ENCODE measurements at regions not wholly inside any gene's neighbourhood (a gene's known extent, or its start where the extent isn't known, plus 50 kb on each side); places are given as distances from the start of the nearest gene placed in this dataset.
A peak's percentile ranks its signal among the peaks of the same experiment; 100 is the strongest.

DNA sequence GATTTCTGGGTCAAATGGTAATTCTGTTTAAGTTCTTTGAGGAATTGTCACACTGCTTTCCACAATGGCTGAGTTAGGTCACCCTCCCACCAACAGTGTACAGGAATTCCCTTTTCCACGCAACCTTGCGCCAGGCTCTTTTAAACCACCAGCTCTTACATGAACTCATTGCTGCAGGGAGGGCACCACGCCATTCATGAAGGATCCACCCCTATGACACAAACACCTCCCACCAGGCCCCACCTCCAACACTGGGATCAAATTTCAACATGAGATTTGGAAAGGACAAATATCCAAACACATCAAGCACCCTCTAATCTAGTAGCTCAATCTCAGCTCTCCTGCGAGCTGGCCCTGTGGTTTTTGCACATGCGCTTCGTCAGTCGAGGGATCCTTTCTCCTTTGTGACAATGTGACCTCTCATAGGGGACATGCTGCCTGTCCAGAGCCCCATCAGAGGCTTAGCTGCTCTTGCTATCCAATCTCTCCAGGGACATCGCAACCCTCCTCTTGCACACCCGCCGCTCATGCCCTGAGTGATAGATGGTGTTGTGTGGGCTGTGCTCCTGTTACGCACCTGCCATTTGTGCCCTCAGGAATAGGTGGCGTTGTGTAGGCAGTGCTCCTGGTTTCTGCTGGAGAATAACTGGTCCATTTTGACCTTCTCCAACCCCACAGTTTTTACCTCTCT, 328.0 kb downstream of the UQCRFS1 start:
- DNase-seq (ENCODE audit: low read depth in 2 of 2), result no peak

- DNase-seq (ENCODE audit: low read depth in 2 of 2), result no peak
Observed at GRCh38 chr19:28883241-28883693, 329.7 kb downstream of the UQCRFS1 start.

GRCh38 chr19:28882818-28883217, 330.1 kb downstream of the UQCRFS1 start:
- DNase-seq (ENCODE audit: low read depth in 2 of 2), result no peak

DNA sequence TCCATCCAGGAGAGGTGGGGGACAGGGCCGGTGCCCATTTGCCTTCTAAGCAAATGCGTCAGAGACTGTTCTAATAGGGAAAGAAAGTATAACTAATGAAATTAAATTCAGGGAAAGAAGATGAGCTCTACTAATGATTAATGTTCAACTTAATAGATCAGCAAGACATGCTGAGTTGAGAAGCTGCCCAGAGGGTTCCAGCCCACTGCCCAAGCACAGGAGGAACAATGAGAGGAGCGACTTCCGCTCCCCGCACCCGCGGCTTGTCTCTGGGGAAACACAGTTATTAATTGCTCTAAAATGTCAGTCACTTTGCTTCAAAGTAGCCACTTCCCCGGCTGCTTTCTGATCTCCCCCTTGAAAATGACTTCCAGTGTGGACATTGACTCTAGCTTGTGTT, 331.3 kb downstream of the UQCRFS1 start:
- no peak for DNase-seq (ENCODE audit: low read depth in 2 of 2)

DNA sequence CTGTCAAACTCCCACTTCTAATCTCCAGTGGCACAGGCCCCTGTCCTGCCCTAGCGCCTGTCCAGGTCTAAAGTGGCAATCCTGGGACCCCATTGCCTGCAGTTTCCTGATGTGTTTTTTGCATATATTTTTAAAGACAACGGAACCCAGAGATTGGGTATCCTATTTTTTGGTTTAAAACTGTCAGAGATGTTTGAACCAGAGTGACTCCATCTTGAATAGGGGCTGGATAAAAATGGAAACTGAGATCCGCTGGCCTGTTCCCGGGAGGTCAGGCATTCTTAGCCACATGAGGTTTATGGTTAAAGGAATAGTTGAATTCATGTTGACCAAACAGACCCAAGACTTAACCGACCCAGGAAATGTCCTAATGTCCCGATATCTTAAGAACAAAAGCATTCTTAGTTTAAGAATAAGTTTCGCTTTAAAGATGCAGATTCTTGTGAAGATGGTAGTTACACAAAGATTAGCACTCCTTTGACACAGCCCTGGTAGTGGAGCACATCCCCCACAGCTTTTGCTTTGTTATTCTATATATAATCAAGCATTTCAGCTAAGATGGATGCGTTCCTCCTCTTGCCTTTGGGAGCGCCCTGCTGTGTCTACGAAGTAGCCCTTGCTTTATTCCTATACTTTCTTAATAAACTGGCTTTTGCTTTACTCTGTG, 332.1 kb downstream of the UQCRFS1 start:
- no peak for DNase-seq (ENCODE audit: low read depth in 2 of 2)

- peak; percentile 53 to 69 for DNase-seq (ENCODE audit: low read depth in 2 of 2)
Observed at GRCh38 chr19:28878862-28879566, 333.9 kb downstream of the UQCRFS1 start.

DNA sequence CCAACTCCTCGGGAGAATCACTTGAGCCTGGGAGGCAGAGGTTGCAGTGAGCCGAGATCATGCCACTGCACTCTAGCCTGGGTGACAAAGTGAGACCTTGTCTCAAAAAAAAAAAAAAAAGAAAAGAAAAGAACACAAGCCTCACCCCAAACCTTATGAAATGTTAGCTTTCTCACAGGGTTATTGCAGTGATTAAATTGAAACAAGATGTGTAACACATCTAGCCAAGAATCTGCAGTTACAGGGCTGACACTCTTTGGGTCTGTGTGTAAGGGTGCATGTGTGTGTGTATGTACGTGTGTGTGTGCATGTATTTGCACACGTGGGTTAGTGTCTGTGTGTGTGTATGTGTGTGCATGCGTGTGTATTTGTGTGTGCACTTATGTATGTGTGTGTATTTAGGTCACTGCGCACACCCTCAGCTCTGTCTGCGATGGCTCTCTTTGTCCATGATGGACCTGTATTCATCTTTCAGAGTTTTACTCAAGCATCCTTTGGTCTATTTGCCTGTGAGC, 336.3 kb downstream of the UQCRFS1 start:
- no peak for DNase-seq (ENCODE audit: low read depth in 2 of 2)

- DNase-seq (ENCODE audit: low read depth in 2 of 2), result no peak
Observed at GRCh38 chr19:28874742-28875141, 338.2 kb downstream of the UQCRFS1 start.

GRCh38 chr19:28873301-28873700, 339.6 kb downstream of the UQCRFS1 start:
- no peak for DNase-seq (ENCODE audit: low read depth in 2 of 2)

- no peak for DNase-seq (ENCODE audit: low read depth in 2 of 2)
Observed at GRCh38 chr19:28871099-28871725, 341.7 kb downstream of the UQCRFS1 start.

DNA sequence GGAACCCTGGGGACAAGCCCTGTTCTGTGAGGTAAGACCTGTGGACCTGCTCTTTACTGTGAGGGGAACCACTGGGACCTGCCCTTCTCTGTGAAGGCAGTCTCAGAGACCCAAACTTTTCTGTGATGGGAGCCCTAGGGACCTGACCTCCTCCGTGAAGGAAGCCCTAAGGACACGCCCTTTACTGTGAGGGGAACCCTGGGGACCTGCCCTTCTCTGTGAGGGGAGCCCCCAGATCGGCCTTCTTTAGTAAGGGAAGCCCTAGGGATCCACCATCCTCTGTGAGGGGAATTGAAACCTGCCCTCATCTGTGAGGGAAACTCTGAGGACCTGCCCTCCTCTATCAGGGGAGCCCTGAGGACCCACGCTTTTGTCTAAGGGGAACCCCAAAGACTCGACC, 343.5 kb downstream of the UQCRFS1 start:
- DNase-seq (ENCODE audit: low read depth in 2 of 2), result no peak

DNA sequence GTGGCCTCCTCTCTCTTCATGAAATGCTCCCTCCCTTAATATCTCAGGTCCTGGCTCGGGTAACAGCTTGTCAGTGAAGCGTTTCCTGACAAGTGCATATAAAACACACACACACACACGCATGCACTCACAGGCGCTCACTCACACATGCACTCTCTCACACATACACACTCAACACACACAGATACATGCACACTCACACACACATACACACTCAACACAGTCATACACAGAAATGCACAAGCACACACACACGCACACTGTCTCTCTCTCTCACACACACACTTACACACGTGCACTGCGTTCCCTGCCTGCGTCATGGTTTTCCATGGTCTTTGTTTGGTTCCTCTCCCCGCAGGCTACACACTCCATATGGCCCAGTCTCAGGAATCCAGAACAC, 344.1 kb downstream of the UQCRFS1 start:
- DNase-seq (ENCODE audit: low read depth in 2 of 2), result no peak

DNA sequence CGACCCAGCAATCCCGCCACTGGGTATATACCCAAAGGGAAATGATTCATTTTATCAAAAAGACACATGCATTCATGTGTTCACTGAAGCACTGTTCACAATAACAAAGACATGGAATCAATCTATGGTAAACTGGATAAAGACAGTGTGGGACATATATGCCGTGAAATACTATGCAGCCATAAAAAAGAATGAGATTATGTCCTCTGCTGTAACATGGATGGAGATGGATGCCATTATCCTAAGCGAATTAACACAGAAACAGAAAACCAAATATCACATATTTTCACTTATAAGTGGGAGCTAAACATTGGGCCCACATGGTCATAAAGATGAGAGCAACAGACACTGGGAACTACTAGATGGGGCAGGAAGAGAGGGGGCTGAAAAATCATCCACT, 345.0 kb downstream of the UQCRFS1 start:
- no peak for DNase-seq (ENCODE audit: low read depth in 2 of 2)

- DNase-seq (ENCODE audit: low read depth in 2 of 2), result no peak
Observed at GRCh38 chr19:28864577-28865042, 348.3 kb downstream of the UQCRFS1 start.

GRCh38 chr19:28864024-28864503, 348.9 kb downstream of the UQCRFS1 start:
- no peak for DNase-seq (ENCODE audit: low read depth in 2 of 2)

- no peak for DNase-seq (ENCODE audit: low read depth in 2 of 2)
Observed at GRCh38 chr19:28862238-28862637, 350.7 kb downstream of the UQCRFS1 start.

GRCh38 chr19:28859811-28860210, 353.1 kb downstream of the UQCRFS1 start:
- no peak for DNase-seq (ENCODE audit: low read depth in 2 of 2)

- DNase-seq (ENCODE audit: low read depth in 2 of 2), result no peak
Observed at GRCh38 chr19:28858933-28859332, 354.0 kb downstream of the UQCRFS1 start.

DNA sequence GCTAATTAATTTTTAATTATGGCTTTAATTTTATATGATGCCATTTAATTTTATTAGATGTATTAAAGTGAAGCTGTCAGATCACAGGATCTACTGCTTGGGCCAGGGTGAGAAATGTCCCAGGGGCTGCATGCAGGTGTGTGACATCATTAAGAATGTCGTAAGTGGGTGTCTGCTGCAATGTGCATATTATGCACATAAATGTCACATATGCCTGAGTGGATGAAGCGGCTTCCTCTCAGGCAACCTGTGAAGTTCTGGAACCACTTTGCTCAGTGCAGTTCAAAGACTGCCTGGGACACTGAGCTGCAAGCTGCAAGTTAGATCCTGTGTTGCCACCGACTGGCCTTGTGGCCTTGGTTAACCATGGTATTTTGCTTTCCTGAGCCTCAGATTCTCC, 355.0 kb downstream of the UQCRFS1 start:
- no peak for DNase-seq (ENCODE audit: low read depth in 2 of 2)

DNA sequence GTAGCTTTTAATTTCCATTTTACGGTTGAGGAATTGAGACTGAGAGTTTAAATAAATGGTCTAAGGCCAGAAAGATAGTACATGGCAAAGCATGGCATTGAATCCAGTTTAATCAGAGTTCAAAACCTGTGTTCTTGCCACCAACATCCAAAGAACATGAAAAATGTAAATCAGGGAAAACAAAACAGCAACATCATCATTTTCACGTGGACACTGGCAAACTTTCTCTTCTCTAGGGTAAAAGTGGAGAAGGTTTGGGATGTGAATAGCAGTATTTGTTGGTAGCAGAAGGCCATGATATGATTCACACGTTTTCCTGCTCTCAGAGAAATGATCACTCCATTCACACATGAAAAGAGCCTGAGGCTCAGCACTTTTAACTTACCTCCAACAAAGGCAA, 357.7 kb downstream of the UQCRFS1 start:
- DNase-seq (ENCODE audit: low read depth in 2 of 2), result no peak

- no peak for DNase-seq (ENCODE audit: low read depth in 2 of 2)
Observed at GRCh38 chr19:28847468-28847867, 365.5 kb downstream of the UQCRFS1 start.
